HEK293T (cell line): ENCODE measurements at regions not wholly inside any gene's neighbourhood (a gene's known extent, or its start where the extent isn't known, plus 50 kb on each side); places are given as distances from the start of the nearest gene placed in this dataset.

Source experiments
- CTCF ChIA-PET: fragments of 350-600 bp; formaldehyde crosslinking; extraction: SDS; loops from one replicate; lab custom pipeline; 2021; ENCODE audit warnings: antibody characterized with exemption, inconsistent platforms; lab: Yijun Ruan, JAX
- POLR2A ChIA-PET: fragments of 350-600 bp; formaldehyde crosslinking; extraction: SDS; loops from one replicate; lab custom pipeline; 2020; ENCODE audit warnings: antibody characterized with exemption, inconsistent platforms; lab: Yijun Ruan, JAX
- DNase-seq: peaks from one replicate; pipeline ENCODE4 v3.0.0; 2012; ENCODE audit warnings: mixed read lengths; ENCODE audit errors: extremely low spot score
- ARNT ChIP-seq: fragments of 450-650 bp; IDR thresholded peaks from 2 replicates; pipeline ENCODE4 v1.6.1; 2017; ENCODE audit warnings: mild to moderate bottlenecking
- BHLHE40 ChIP-seq: fragments of 450-650 bp; IDR thresholded peaks from 2 replicates; pipeline ENCODE4 v1.6.1; 2016; ENCODE audit warnings: mild to moderate bottlenecking, moderate library complexity, borderline replicate concordance
- CTBP1 ChIP-seq: fragments of 450-650 bp; IDR thresholded peaks from 2 replicates; pipeline ENCODE4 v1.6.1; 2016; ENCODE audit warnings: borderline replicate concordance
- ELF4 ChIP-seq: fragments of 450-650 bp; IDR thresholded peaks from 2 replicates; pipeline ENCODE4 v1.6.1; 2017; ENCODE audit warnings: antibody characterized with exemption
- FOXA1 ChIP-seq: fragments of 450-650 bp; IDR thresholded peaks from 2 replicates; pipeline ENCODE4 v1.6.1; 2016; ENCODE audit warnings: mild to moderate bottlenecking
- FOXK2 ChIP-seq: fragments of 450-650 bp; IDR thresholded peaks from 2 replicates; pipeline ENCODE4 v1.6.1; 2016; ENCODE audit warnings: mild to moderate bottlenecking
- FOXM1 ChIP-seq: fragments of 450-650 bp; IDR thresholded peaks from 2 replicates; pipeline ENCODE4 v1.6.1; 2017; ENCODE audit warnings: mild to moderate bottlenecking, borderline replicate concordance
- HDGF ChIP-seq: fragments of 450-650 bp; IDR thresholded peaks from 2 replicates; pipeline ENCODE4 v1.6.1; 2017; ENCODE audit warnings: antibody characterized with exemption, borderline replicate concordance
- L3MBTL2 ChIP-seq: fragments of 450-650 bp; conservative IDR thresholded peaks from 2 replicates; pipeline ENCODE4 v1.6.1; 2016; ENCODE audit warnings: mild to moderate bottlenecking
- LEF1 ChIP-seq: fragments of 450-650 bp; IDR thresholded peaks from 2 replicates; pipeline ENCODE4 v1.6.1; 2017; ENCODE audit warnings: mild to moderate bottlenecking, borderline replicate concordance
- NFRKB ChIP-seq: fragments of 450-650 bp; IDR thresholded peaks from 2 replicates; pipeline ENCODE4 v1.6.1; 2016; ENCODE audit warnings: mild to moderate bottlenecking, moderate library complexity
- SP1 ChIP-seq: fragments of 450-650 bp; IDR thresholded peaks from 2 replicates; pipeline ENCODE4 v1.6.1; 2017
- SUZ12 ChIP-seq: fragments of 450-650 bp; IDR thresholded peaks from 2 replicates; pipeline ENCODE4 v1.6.1; 2016; ENCODE audit warnings: mild to moderate bottlenecking
- TARDBP ChIP-seq: fragments of 450-650 bp; IDR thresholded peaks from 2 replicates; pipeline ENCODE4 v1.6.1; 2016
- ZNF384 ChIP-seq: fragments of 450-650 bp; IDR thresholded peaks from 2 replicates; pipeline ENCODE4 v1.6.1; 2016
- TF ChIP-seq, protein P1 (sequence below): fragments of 450-650 bp; IDR thresholded peaks from 2 replicates; pipeline ENCODE4 v1.6.1; 2016

GRCh38 chr5:35561396-35561795 is 56.3 kb upstream of the SPEF2 start:
- TF ChIP-seq BHLHE40 (no peak), FOXK2 (no peak), FOXM1 (no peak)
- POLR2A ChIA-PET, result no interaction called here

DNA sequence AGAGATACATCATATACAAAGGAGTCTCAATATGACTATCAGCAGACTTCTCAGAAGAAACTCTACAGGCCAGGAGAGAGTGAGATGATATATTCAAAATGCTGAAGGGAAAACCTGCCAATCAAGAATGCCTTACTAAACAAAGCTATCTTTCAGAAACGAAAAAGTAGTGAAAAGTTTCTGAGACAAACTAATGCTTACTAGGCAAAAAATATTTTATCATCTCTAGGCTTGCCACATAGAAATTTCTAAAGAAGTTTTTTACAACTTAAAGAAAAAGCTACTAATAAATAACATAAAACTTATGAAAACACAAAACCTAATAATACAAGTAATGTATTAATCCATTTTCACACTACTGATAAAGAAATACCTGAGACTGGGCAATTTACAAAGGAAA is 59.9 kb upstream of the SPEF2 start:
- ChIA-PET POLR2A (no interaction called here), CTCF (no interaction called here)
- no peak for TF ChIP-seq BHLHE40
- TF ChIP-seq ARNT, result no peak
- no peak for TF ChIP-seq HDGF
- no peak for TF ChIP-seq ELF4
- TF ChIP-seq LEF1, result no peak
- no peak for TF ChIP-seq SUZ12
- TF ChIP-seq NFRKB, result no peak
- TF ChIP-seq CTBP1, result no peak
- TF ChIP-seq ZNF384, result no peak
- no peak for TF ChIP-seq SP1
- TF ChIP-seq FOXM1, result no peak
- TF ChIP-seq FOXK2, result no peak
- TF ChIP-seq, protein P1, sequence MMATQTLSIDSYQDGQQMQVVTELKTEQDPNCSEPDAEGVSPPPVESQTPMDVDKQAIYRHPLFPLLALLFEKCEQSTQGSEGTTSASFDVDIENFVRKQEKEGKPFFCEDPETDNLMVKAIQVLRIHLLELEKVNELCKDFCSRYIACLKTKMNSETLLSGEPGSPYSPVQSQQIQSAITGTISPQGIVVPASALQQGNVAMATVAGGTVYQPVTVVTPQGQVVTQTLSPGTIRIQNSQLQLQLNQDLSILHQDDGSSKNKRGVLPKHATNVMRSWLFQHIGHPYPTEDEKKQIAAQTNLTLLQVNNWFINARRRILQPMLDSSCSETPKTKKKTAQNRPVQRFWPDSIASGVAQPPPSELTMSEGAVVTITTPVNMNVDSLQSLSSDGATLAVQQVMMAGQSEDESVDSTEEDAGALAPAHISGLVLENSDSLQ, result no peak
- no peak for TF ChIP-seq L3MBTL2
- no peak for TF ChIP-seq FOXA1
- TF ChIP-seq TARDBP, result no peak
- DNase-seq, result no peak

More at GRCh38 chr5:35561396-35561795, 56.3 kb upstream of the SPEF2 start:
- CTCF ChIA-PET, result no interaction called here
- DNase-seq, result no peak

DNA sequence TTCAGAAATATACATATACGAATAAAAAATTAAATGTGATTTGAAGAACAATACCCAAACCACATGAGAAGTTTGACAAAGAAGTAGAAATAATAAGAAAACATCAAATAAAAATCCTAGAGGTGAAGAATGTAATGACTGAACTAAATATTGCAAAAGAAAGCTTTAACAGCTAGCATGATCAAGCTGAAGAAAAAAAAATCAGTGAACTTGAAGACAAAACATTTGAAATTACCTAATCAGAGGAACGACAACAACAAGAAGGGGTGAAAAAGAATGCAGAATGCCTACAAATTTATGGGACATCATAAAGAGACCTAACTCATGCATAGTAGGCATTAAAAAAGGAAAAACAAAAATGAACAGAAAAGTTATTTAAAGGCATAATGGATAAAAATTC is 60.5 kb upstream of the SPEF2 start:
- no peak for DNase-seq
- TF ChIP-seq SUZ12, result no peak
- no peak for TF ChIP-seq HDGF
- no peak for TF ChIP-seq ELF4
- CTCF ChIA-PET, result no interaction called here
- POLR2A ChIA-PET, result no interaction called here

GRCh38 chr5:35554016-35554415 is 63.6 kb upstream of the SPEF2 start:
- POLR2A ChIA-PET, result no interaction called here
- TF ChIP-seq FOXK2 (no peak), L3MBTL2 (no peak), HDGF (no peak), ARNT (no peak), LEF1 (no peak), CTBP1 (no peak), SP1 (no peak), FOXA1 (no peak), ELF4 (no peak), BHLHE40 (no peak), SUZ12 (no peak)
- TF ChIP-seq, protein P1, result no peak

GRCh38 chr5:35545190-35545589 is 72.5 kb upstream of the SPEF2 start:
- DNase-seq, result no peak
- ChIA-PET POLR2A (no interaction called here), CTCF (no interaction called here)
- TF ChIP-seq LEF1 (no peak), SUZ12 (no peak), BHLHE40 (no peak), L3MBTL2 (no peak), HDGF (no peak), SP1 (no peak), FOXM1 (no peak), ELF4 (no peak), ARNT (no peak), FOXK2 (no peak)

More at GRCh38 chr5:35554016-35554415, 63.6 kb upstream of the SPEF2 start:
- DNase-seq, result no peak
- CTCF ChIA-PET, result no interaction called here

- CTCF ChIA-PET, result no interaction called here
- POLR2A ChIA-PET, result no interaction called here
- no peak for TF ChIP-seq L3MBTL2
- no peak for TF ChIP-seq BHLHE40
- TF ChIP-seq ZNF384, result no peak
- TF ChIP-seq FOXA1, result no peak
- no peak for TF ChIP-seq LEF1
- TF ChIP-seq ELF4, result no peak
- TF ChIP-seq SUZ12, result no peak
- no peak for TF ChIP-seq ARNT
- no peak for TF ChIP-seq FOXM1
- no peak for TF ChIP-seq TARDBP
- TF ChIP-seq NFRKB, result no peak
- TF ChIP-seq FOXK2, result no peak
- TF ChIP-seq CTBP1, result no peak
- TF ChIP-seq SP1, result no peak
- TF ChIP-seq, protein P1, result no peak
- no peak for TF ChIP-seq HDGF
- DNase-seq, result no peak
Observed at GRCh38 chr5:35543408-35543807, 74.3 kb upstream of the SPEF2 start.

DNA sequence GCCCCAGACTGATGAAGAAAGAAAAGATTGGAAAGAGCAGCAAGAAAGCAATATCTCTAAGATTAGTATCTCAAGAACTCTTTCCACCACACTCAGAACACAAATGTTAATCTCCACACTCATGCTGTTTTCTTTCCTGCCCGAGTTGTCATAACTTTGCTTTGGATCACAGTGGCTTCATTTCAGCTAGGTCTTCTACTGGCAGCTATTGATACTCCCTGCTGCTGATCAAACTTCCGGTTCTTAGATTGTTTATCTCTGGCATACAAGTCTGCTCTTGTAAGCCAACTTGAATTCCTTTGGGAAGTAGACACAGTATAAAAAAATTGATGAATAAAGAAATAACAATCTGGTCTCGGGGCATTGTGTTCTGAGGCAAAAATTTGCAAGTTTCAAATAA is 77.7 kb upstream of the SPEF2 start:
- ChIA-PET POLR2A (no interaction called here), CTCF (no interaction called here)
- no peak for DNase-seq
- TF ChIP-seq FOXK2, result no peak
- no peak for TF ChIP-seq FOXA1
- TF ChIP-seq TARDBP, result no peak
- no peak for TF ChIP-seq SUZ12
- no peak for TF ChIP-seq SP1
- no peak for TF ChIP-seq CTBP1
- TF ChIP-seq ELF4, result no peak
- no peak for TF ChIP-seq L3MBTL2
- no peak for TF ChIP-seq ZNF384
- TF ChIP-seq, protein P1, result no peak
- TF ChIP-seq BHLHE40, result no peak
- TF ChIP-seq HDGF, result no peak
- TF ChIP-seq ARNT, result no peak
- no peak for TF ChIP-seq FOXM1
- TF ChIP-seq NFRKB, result no peak
